Osteoblast (primary cell): ENCODE measurements at regions not wholly inside any gene's neighbourhood (a gene's known extent, or its start where the extent isn't known, plus 50 kb on each side); places are given as distances from the start of the nearest gene placed in this dataset.
"Not testable (repeated sequence)": the region's sequence is repeated elsewhere in the genome, so short reads cannot be mapped to it uniquely, and the experiment has no call there.

ENCODE experiments used
- DNase-seq: peaks from one replicate; pipeline ENCODE4 v3.0.0; 2011; ENCODE audit warnings: low spot score, mixed read lengths; ENCODE audit not compliant: insufficient read length; ENCODE audit errors: missing footprints
- H2AFZ ChIP-seq: 2 replicates; pipeline ENCODE4 v1.6.0; 2011; ENCODE audit warnings: mild to moderate bottlenecking, low read length
- H3K27ac ChIP-seq: 2 replicates; pipeline ENCODE4 v1.5.1; 2011; ENCODE audit warnings: mild to moderate bottlenecking, low read depth, low read length, moderate library complexity
- H3K27me3 ChIP-seq: 2 replicates; pipeline ENCODE4 v1.6.0; 2012; ENCODE audit warnings: mild to moderate bottlenecking, control low read depth, inconsistent platforms, low read length, moderate library complexity; ENCODE audit not compliant: insufficient read depth
- H3K36me3 ChIP-seq: 2 replicates; pipeline ENCODE4 v1.5.1; 2011; ENCODE audit warnings: mild to moderate bottlenecking, low read length, control low read depth, moderate library complexity; ENCODE audit not compliant: insufficient read depth
- H3K4me1 ChIP-seq: 2 replicates; pipeline ENCODE4 v1.5.1; 2011; ENCODE audit warnings: mild to moderate bottlenecking, low read length, control low read depth, moderate library complexity; ENCODE audit not compliant: insufficient read depth
- H3K4me2 ChIP-seq: 2 replicates; pipeline ENCODE4 v1.6.0; 2011; ENCODE audit warnings: mild to moderate bottlenecking, low read length; ENCODE audit not compliant: insufficient read depth
- H3K4me3 ChIP-seq: fragments of 200-600 bp; sonication (generic); 3 replicates; pipeline ENCODE4 v1.5.1; 2012; ENCODE audit warnings: mild to moderate bottlenecking, low read length, inconsistent platforms; ENCODE audit not compliant: insufficient read depth
- H3K79me2 ChIP-seq: 2 replicates; pipeline ENCODE4 v1.6.0; 2012; ENCODE audit warnings: mild to moderate bottlenecking, low read length, control low read depth, inconsistent platforms; ENCODE audit not compliant: insufficient read depth
- H3K9me3 ChIP-seq: 2 replicates; pipeline ENCODE4 v1.5.1; 2011; ENCODE audit warnings: low read depth, low read length, control low read depth
- H4K20me1 ChIP-seq: 2 replicates; pipeline ENCODE4 v1.6.0; 2012; ENCODE audit warnings: mild to moderate bottlenecking, low read length, control low read depth; ENCODE audit not compliant: insufficient read depth
- TF ChIP-seq, protein P1 (sequence below): IDR thresholded peaks from 2 replicates; pipeline ENCODE4 v1.5.1; 2011; ENCODE audit warnings: mild to moderate bottlenecking, low read depth, low read length, moderate library complexity; ENCODE audit errors: extremely low read depth

DNA sequence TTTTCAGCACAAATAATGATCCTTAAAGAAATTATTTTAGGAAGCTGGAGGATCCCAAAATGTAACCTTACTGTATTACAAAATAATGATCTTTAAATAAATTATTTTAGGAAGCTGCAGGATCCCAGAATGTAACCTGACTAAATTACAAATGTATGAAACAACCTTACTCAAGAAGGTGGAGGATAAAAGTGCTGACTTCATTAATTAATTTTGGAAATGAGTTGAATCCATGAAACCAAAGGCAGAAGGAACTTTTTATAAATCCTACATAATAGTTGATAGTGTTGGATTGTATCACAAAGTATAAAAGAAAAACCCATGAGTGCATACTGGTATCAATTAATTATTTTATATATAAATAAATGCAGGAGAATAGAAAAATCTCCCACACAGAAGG, 859.9 kb downstream of the KCNJ2 start:
- TF ChIP-seq, protein P1, sequence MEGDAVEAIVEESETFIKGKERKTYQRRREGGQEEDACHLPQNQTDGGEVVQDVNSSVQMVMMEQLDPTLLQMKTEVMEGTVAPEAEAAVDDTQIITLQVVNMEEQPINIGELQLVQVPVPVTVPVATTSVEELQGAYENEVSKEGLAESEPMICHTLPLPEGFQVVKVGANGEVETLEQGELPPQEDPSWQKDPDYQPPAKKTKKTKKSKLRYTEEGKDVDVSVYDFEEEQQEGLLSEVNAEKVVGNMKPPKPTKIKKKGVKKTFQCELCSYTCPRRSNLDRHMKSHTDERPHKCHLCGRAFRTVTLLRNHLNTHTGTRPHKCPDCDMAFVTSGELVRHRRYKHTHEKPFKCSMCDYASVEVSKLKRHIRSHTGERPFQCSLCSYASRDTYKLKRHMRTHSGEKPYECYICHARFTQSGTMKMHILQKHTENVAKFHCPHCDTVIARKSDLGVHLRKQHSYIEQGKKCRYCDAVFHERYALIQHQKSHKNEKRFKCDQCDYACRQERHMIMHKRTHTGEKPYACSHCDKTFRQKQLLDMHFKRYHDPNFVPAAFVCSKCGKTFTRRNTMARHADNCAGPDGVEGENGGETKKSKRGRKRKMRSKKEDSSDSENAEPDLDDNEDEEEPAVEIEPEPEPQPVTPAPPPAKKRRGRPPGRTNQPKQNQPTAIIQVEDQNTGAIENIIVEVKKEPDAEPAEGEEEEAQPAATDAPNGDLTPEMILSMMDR: no peak
- Histone ChIP-seq H3K4me2 (no peak overlapping the region), H3K4me3 (no peak overlapping the region), H3K9me3 (no peaks in the 10 kb centered on the region), H3K27ac (no peak overlapping the region), H3K36me3 (no peaks in the 10 kb centered on the region), H2AFZ (no peak overlapping the region), H3K79me2 (no peaks in the 10 kb centered on the region), H4K20me1 (no peaks in the 10 kb centered on the region), H3K27me3 (no peaks in the 10 kb centered on the region), H3K4me1 (no peaks in the 10 kb centered on the region)
- no peak for DNase-seq

DNA sequence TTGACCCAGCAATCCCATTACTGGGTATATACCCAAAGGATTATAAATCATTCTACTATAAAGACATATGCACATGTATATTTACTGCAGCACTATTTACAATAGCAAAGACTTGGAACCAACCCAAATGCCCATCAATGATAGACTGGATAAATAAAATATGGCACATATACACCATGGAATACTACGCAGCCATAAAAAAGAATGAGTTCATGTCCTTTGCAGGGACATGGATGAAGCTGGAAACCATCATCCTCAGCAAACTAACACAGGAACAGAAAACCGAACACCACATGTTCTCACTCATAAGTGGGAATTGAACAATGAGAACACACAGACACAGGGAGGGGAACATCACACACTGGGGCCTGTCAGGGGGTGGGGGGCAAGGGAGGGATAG, 862.0 kb downstream of the KCNJ2 start:
- H3K36me3 ChIP-seq, DNase-seq, H3K9me3 ChIP-seq, H3K27me3 ChIP-seq, H4K20me1 ChIP-seq, H3K4me2 ChIP-seq, H3K27ac ChIP-seq, H3K4me1 ChIP-seq, H2AFZ ChIP-seq, H3K79me2 ChIP-seq, H3K4me3 ChIP-seq: not testable (repeated sequence)

DNA sequence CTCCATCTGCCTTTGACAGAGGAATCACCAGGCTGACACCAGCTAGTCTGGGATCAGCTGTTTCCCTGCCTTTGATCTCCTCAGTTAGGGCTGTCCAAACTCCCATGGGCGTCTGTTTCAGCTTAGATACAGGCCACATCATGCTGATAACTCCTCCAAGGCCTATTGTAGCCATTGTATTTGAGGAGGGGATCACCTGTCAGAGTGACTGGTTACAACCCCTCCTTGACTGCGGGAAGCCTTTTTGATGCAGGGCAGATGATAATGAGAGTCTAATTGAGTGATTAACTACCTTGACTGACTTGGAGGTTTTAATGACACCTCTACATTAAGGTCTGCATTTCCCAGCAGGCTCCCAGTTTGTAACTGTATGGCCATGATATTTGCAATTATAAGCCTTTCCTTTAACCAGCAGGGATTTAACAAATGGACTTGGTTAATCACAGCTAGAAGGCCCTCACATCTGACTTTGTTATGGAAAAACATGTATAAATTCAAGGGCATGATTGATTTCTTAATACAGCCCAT, 863.5 kb downstream of the KCNJ2 start:
- TF ChIP-seq, protein P1: no peak
- H3K4me2 ChIP-seq: no peak overlapping the region

DNA sequence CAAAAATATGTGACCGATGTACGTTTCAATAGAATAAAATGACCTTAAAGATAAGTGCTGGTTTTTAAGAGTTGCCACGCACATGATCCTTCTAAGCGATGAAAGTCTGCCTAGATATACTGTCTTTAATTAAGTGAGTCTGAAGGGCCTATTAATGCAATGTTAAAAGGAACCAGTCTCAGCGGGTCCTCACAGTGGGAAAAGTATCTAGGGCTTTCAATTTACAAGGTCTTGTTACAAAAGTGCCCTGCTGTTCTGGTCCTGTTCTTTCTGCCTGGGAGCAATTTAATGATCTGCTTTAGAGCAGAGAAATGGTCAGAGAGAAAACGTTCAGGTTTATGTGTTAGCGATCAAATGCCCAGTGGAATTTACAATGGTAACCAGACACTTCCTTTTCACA, 864.0 kb downstream of the KCNJ2 start:
- TF ChIP-seq, protein P1: no peak

More for the DNA sequence above, 863.5 kb downstream of the KCNJ2 start:
- no peaks in the 10 kb centered on the region for H3K27me3 ChIP-seq
- H3K27ac ChIP-seq: no peak overlapping the region
- no peak overlapping the region for H3K4me3 ChIP-seq
- DNase-seq: no peak
- H3K79me2 ChIP-seq: no peaks in the 10 kb centered on the region
- no peaks in the 10 kb centered on the region for H3K4me1 ChIP-seq
- no peaks in the 10 kb centered on the region for H3K9me3 ChIP-seq
- no peak overlapping the region for H2AFZ ChIP-seq
- H4K20me1 ChIP-seq: no peaks in the 10 kb centered on the region
- H3K36me3 ChIP-seq: no peaks in the 10 kb centered on the region

DNA sequence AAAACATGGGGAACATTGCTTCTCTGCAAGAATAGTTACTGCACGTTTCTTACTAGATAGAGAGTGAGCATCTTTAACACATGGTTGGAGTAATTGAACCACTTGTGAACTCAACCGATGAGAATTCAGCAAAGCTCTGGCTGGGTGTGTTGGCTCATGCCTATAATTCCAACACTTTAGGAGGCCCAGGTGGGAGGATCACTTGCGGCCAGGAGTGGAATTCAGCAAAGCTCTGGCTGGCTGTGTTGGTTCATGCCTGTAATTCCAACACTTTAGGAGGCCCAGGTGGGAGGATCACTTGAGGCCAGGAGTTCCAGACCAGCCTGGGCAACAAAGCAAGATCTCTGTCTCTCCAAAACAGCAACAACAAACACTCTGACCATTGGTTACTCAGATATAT, 865.9 kb downstream of the KCNJ2 start:
- Histone ChIP-seq H3K4me1 (no peaks in the 10 kb centered on the region), H3K9me3 (no peaks in the 10 kb centered on the region), H3K4me2 (no peak overlapping the region), H3K36me3 (no peaks in the 10 kb centered on the region), H3K27ac (no peak overlapping the region), H3K79me2 (no peaks in the 10 kb centered on the region), H3K4me3 (no peak overlapping the region), H4K20me1 (no peaks in the 10 kb centered on the region), H3K27me3 (no peaks in the 10 kb centered on the region), H2AFZ (no peak overlapping the region)
- TF ChIP-seq, protein P1: no peak
- no peak for DNase-seq

More for the DNA sequence above, 864.0 kb downstream of the KCNJ2 start:
- no peak overlapping the region for H3K27ac ChIP-seq
- no peak overlapping the region for H3K4me3 ChIP-seq
- no peaks in the 10 kb centered on the region for H3K27me3 ChIP-seq
- H3K9me3 ChIP-seq: no peaks in the 10 kb centered on the region
- H3K4me2 ChIP-seq: no peak overlapping the region
- DNase-seq: no peak
- H3K4me1 ChIP-seq: no peaks in the 10 kb centered on the region
- H4K20me1 ChIP-seq: no peaks in the 10 kb centered on the region
- no peaks in the 10 kb centered on the region for H3K36me3 ChIP-seq
- no peak overlapping the region for H2AFZ ChIP-seq
- no peaks in the 10 kb centered on the region for H3K79me2 ChIP-seq
